ENCODE measurements at regions not wholly inside any gene's neighbourhood (a gene's known extent, or its start where the extent isn't known, plus 50 kb on each side); places are given as distances from the start of the nearest gene placed in this dataset.
"Not testable (repeated sequence)": the region's sequence is repeated elsewhere in the genome, so short reads cannot be mapped to it uniquely, and the experiment has no call there.

- intact Hi-C loops (cut with micrococcal nuclease); DNase-seq: not testable (repeated sequence)
- peak; percentile 93 for ATAC-seq
These were observed 262.0 kb upstream of the PLGLB2 start for GRCh38 chr2:87485884-87486283.

- intact Hi-C loops (cut with micrococcal nuclease); DNase-seq: not testable (repeated sequence)
- peak; percentile 6 for ATAC-seq
These were observed 261.5 kb upstream of the PLGLB2 start for GRCh38 chr2:87486413-87486812.

- DNase-seq; intact Hi-C loops (cut with micrococcal nuclease); ATAC-seq: not testable (repeated sequence)
These were observed 259.9 kb upstream of the PLGLB2 start for GRCh38 chr2:87488021-87488420.

- intact Hi-C loops (cut with micrococcal nuclease); DNase-seq; ATAC-seq: not testable (repeated sequence)
These were observed 258.9 kb upstream of the PLGLB2 start for GRCh38 chr2:87488991-87489390.

GRCh38 chr2:87494846-87495245 lies 253.0 kb upstream of the PLGLB2 start:
- DNase-seq; intact Hi-C loops (cut with micrococcal nuclease): not testable (repeated sequence)

GRCh38 chr2:87495455-87495854 lies 252.4 kb upstream of the PLGLB2 start:
- intact Hi-C loops (cut with micrococcal nuclease); DNase-seq; ATAC-seq: not testable (repeated sequence)

More at GRCh38 chr2:87494846-87495245, 253.0 kb upstream of the PLGLB2 start:
- ATAC-seq: not testable (repeated sequence)

- intact Hi-C loops (cut with micrococcal nuclease); DNase-seq: not testable (repeated sequence)
- peak; percentile 96 for ATAC-seq
These were observed 251.6 kb upstream of the PLGLB2 start for GRCh38 chr2:87496036-87497006.

- intact Hi-C loops (cut with micrococcal nuclease); DNase-seq: not testable (repeated sequence)
- ATAC-seq: peak; percentile 31
These were observed 250.8 kb upstream of the PLGLB2 start for GRCh38 chr2:87497135-87497534.

GRCh38 chr2:87497700-87498099 lies 250.2 kb upstream of the PLGLB2 start:
- intact Hi-C loops (cut with micrococcal nuclease); DNase-seq; ATAC-seq: not testable (repeated sequence)

GRCh38 chr2:87498169-87498853 lies 249.6 kb upstream of the PLGLB2 start:
- DNase-seq; intact Hi-C loops (cut with micrococcal nuclease): not testable (repeated sequence)
- ATAC-seq: peak; percentile 15

- intact Hi-C loops (cut with micrococcal nuclease); DNase-seq: not testable (repeated sequence)
- ATAC-seq: peak; percentile 19
These were observed 249.0 kb upstream of the PLGLB2 start for GRCh38 chr2:87498854-87499238.

- not testable (repeated sequence) for ATAC-seq
These were observed 248.0 kb upstream of the PLGLB2 start for GRCh38 chr2:87499860-87500259.

GRCh38 chr2:87500421-87500820 lies 247.5 kb upstream of the PLGLB2 start:
- ATAC-seq; intact Hi-C loops (cut with micrococcal nuclease); DNase-seq: not testable (repeated sequence)

More at GRCh38 chr2:87499860-87500259, 248.0 kb upstream of the PLGLB2 start:
- DNase-seq; intact Hi-C loops (cut with micrococcal nuclease): not testable (repeated sequence)

GRCh38 chr2:87500951-87501350 lies 246.9 kb upstream of the PLGLB2 start:
- ATAC-seq; intact Hi-C loops (cut with micrococcal nuclease); DNase-seq: not testable (repeated sequence)

- ATAC-seq; DNase-seq; intact Hi-C loops (cut with micrococcal nuclease): not testable (repeated sequence)
These were observed 244.9 kb upstream of the PLGLB2 start for GRCh38 chr2:87502948-87503347.

GRCh38 chr2:87505239-87505638 lies 242.6 kb upstream of the PLGLB2 start:
- intact Hi-C loops (cut with micrococcal nuclease); ATAC-seq; DNase-seq: not testable (repeated sequence)

GRCh38 chr2:87505909-87506308 lies 242.0 kb upstream of the PLGLB2 start:
- intact Hi-C loops (cut with micrococcal nuclease); DNase-seq: not testable (repeated sequence)
- ATAC-seq: peak; percentile 57

GRCh38 chr2:87507378-87508348 lies 240.2 kb upstream of the PLGLB2 start:
- ATAC-seq: peak; percentile 81
- intact Hi-C loops (cut with micrococcal nuclease); DNase-seq: not testable (repeated sequence)

All from left ventricle myocardium superior (tissue), 1 donor.